NCI-H82 (cell line): ENCODE measurements at regions not wholly inside any gene's neighbourhood (a gene's known extent, or its start where the extent isn't known, plus 50 kb on each side); places are given as distances from the start of the nearest gene placed in this dataset.

Experiments
- DNase-seq: peaks from one replicate; lab custom pipeline; 2025; lab: John Stamatoyannopoulos, UW

DNA sequence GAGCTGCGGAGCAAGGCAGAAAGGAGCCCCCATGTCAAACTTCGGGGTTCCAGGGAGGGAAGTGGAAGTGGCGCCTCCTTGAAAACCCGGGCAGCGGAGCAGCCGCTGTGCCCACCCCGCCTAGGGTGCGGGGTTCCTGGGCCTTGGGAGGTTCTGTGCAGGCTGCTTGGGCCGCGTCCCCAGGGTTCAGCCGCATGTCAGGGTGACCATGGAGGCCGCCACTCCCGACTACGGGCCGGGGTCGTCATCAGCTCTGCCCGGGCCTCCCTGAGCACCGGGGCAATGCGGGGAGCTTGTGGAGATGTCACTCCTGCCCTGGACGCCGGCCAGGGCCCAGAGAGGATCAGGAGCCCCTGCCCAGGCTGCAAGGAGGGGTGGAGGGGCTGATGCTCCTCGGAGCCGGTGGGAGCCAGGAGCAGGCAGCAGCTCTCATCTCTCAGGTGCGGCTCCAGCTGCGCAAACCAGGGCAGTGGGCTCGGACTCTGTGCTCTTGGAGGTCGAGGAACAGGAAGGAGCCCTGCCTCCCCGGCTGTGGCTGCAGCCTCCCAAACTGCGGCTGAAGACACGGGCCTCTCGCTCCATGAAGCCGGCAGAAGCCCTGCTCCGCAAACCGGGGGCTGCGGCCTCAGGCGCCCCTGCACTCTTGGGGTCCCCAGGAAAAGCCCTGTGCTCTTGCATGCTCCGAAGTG lies 1286.5 kb downstream of the TMEM121 start:
- no peak for DNase-seq

- DNase-seq, result no peak
Observed at GRCh38 chr14:106813477-106813823, 1287.1 kb downstream of the TMEM121 start.

- DNase-seq, result no peak
Observed at GRCh38 chr14:106820119-106820518, 1293.7 kb downstream of the TMEM121 start.

GRCh38 chr14:106821119-106821518 lies 1294.7 kb downstream of the TMEM121 start:
- no peak for DNase-seq

DNA sequence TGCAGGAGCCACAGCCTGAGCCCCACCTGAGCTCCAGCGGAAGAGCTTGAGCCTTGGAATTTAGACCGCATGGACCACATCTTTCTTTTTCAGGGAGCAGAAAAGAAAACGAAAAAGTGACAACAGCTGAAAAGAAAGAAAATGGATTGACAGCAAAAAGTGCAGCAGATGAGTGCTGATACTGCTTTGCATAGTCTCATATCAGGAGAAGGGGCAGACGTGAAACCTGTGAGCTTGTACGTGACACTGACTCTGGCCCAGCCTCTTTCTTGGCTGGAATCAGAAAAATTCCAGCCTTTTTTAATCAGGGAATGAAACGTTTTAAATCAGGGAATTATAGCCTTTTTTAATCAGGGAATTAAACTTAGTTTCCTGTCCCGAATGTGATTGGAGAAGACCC lies 1296.5 kb downstream of the TMEM121 start:
- no peak for DNase-seq

DNA sequence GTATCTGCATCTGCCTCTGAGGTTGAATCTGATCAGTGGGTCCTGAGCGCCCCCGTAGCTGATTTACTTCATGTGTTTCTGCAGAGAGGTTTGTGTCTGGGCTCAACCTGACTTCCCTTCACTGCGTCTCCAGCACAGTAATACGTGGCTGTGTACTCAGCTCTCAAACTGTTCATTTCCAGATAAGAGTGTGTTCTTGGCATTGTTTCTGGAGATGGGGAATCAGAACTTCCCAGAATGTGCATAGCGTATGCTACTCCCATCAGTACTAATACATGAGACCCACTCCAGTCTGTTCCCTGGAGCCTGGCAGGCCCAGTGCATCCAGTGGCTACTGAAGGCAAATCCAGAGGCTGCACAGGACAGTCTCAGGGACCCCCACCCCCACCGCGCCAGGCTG lies 1297.2 kb downstream of the TMEM121 start:
- no peak for DNase-seq

DNA sequence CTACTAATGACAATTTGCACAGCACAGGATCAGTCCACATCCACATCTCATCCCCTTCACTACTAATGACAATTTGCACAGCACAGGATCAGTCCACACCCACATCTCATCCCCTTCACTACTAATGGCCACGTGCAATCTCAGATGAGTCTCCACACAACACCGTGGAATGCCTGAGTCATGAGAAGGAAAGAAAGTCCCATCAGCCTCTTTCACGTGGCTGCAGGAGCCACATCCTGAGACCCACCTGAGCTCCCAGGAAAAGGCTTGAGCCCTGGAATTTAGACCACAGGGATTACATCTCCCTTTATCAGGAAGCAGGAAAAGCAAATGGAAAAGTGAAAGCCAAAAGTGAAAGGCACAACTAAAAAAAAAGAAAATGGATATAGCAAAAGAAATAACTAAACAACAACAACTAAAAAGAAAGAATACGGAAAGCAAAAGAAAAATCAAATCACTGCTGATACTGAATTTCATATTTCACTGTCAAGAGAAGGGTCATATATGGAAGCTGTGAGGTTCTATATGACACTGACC lies 1300.5 kb downstream of the TMEM121 start:
- DNase-seq, result no peak

- DNase-seq, result peak; percentile 18
Observed at GRCh38 chr14:106831322-106831720, 1304.9 kb downstream of the TMEM121 start.

DNA sequence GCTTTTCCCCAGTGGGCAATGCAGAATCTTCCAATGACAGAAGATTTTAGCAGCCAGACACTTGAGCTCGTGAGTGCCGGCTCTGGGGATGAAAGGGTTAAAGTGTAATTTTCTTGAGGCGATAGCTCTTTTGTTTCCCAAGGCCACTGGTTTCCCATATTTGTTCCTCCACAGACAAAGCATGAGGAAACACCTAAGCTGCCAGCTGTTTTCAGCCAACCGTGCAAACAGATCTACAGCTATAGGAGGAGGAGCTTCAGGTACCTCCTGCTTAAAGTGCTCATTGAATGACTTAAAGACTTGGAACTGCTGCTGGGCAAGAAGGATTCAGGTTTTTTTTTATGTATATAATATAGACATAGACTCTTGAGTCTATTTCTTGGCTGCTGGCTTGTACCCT lies 1311.5 kb downstream of the TMEM121 start:
- DNase-seq, result no peak

DNA sequence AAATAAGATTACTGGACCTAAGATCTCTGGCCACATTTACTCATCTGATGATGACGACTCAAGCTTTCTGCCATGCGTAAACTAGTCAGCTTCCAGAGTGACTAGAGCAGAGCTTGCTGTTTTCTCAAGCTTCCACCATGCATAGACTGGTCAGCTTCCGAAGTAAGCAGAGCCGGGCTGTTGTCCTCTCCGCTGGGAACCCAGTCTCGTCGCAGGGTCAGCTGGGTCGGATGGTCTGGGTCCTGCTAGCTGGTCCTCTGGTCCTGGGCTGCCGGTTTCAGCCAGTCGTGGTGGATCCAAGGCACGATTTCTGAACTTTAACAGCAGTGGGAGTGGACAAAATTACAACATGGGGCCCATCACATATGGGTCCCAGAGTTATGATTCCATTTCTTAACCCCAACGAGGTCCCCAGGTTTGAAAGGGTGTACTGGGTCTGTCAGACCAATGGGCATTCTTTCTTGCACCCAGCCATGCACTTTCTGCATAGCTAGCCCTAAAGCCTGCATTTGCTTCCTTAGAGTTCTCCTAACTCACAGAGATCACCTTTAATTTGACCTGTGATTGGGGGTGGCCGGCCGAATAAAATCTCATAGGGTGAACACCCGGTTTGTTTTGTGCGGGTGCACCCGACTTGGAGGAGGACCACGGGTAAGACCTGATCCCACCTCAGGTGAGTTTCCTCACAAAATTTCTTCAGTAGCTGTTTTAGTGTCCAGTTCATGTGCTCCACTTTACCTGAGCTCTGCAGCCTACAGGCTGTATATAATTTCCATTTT lies 1312.8 kb downstream of the TMEM121 start:
- DNase-seq, result no peak

- DNase-seq, result peak; percentile 1
Observed at GRCh38 chr14:106840258-106840657, 1313.9 kb downstream of the TMEM121 start.

DNA sequence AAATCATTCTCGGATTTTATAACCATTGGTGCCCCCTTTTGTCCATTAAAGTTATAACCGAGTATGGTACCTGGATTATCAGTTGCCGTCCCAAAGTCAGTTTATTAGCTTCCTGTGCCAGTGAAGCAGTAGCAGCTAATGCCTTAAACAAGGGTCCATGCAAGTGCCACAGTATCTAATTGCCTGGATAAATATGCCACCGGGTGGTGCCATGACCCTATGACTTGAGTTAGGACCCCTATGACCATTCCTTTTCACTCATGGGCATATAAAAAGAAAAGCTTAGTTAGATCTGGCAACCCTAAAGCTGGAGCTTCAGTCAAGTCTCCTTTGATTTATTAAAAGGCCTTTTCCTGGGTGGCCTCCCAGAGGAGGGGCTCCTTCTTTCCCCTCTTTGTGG lies 1314.6 kb downstream of the TMEM121 start:
- no peak for DNase-seq

GRCh38 chr14:106841701-106842100 lies 1315.3 kb downstream of the TMEM121 start:
- no peak for DNase-seq

GRCh38 chr14:106842687-106843086 lies 1316.3 kb downstream of the TMEM121 start:
- peak; percentile 5 for DNase-seq

DNA sequence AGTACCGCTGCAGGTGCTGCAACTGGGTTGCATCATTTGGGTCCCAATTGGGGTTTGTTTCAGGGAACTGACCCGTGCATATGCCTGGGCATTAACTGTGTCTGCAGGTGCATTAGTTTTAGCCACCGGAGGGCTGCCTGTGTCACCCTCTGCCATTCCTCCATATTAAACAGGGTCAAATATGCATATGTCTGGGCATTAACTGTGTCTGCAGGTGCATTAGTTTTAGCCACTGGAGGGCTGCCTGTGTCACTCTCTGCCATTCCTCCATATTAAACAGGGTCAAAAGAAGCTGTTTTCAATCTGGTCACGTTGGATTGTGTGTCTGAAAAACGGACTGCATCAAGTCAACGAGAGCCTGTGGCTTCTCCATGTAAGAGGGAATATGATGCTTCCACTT lies 1317.0 kb downstream of the TMEM121 start:
- no peak for DNase-seq

- peak; percentile 35 for DNase-seq
Observed at GRCh38 chr14:106843951-106844483, 1317.6 kb downstream of the TMEM121 start.

DNA sequence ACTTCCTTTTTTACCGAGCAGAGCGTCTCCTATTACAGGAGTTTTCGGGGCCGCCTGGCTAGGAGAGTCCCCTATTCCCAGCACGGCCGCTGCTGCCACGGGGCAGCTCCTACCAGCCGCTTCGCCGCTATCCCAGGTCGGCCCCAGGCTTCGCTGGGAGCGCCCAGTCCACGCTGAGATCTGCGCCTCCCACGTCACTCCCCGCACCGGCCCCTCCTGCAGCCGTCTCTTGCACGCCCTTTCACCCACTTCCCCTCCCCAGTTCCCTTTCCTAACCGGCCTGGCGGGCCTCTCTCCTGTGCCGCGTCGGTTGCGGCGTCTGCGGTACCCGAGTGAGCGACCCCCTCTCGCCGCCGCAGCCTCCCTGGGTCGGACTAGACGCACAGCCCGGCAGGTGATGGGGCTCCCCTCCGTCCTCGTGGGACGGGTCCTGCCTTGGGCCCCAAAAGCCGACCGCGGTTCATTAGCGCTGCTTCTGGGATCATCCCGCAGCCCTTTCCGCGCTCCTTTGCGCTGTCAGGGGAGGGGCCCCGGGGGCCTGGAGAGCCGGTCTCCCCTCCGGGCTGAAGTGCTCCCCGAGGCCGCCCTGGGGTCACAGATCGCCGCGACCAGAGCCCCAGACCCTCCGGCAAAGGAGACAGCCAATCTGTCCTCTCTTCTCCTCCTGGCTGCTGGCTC lies 1318.4 kb downstream of the TMEM121 start:
- DNase-seq, result peak; percentile 10

DNA sequence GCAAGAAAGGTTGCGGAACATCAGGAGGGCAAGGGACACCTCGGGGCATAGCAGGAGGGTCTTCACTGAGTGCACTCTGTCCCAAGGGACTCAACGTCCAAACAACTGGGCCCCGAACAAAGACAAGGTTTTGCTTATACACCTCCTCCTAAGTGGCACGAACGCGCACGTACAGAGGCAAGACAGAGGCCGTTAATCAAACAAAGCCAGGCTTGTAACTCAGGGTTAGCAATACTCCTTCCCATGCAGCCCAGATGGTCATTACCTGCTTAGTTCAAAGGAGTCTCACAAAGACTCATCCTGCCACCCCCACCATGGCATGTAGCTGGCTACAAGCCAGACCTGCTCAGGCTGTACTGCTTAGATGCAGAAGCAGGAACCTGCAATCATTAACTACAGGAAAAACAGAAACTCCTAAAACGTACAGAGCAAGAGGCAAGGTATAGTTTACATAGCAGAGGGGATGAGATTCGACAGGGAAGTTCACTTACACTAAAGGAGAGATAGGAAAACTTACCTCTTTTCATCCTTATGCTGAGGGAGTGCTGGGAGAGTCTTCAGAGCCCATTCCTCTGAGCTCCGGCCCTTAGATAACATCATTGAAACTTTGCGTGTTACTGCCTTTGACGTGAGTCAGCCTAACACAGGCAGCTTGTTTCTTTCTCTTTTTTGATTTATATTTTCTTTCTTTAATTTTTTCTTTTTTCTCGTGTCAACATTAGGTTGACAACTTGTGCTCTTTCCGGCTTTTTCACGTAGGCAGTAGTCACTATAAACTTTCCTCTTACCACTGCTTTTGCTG lies 1319.1 kb downstream of the TMEM121 start:
- DNase-seq, result peak; percentile 80

- no peak for DNase-seq
Observed at GRCh38 chr14:106846218-106846617, 1319.8 kb downstream of the TMEM121 start.

- peak; percentile 13 for DNase-seq
Observed at GRCh38 chr14:106848330-106849121, 1322.1 kb downstream of the TMEM121 start.
